ENCODE measurements at regions not wholly inside any gene's neighbourhood (a gene's known extent, or its start where the extent isn't known, plus 50 kb on each side); places are given as distances from the start of the nearest gene placed in this dataset.

DNA sequence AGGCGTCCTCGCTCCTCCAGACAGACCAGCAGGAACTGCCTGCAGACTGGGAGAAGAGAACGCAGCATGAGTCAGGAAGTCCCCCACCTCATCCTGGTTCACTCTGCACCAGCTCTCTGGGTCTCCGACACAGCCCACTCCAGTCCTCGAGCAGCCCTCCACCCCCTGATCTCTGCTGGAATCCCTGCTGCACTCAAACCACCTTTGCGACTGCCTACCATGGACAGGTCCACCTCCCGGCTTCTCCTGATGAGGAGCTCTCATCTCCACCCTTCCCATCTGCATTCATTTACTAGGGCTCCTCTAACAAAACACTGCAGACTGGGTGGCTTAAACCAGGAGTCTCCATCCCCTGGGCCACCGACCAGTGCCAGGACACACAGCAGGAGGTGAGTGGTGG is 202.3 kb upstream of the IGF1R start:
- TF ChIP-seq, protein P1, sequence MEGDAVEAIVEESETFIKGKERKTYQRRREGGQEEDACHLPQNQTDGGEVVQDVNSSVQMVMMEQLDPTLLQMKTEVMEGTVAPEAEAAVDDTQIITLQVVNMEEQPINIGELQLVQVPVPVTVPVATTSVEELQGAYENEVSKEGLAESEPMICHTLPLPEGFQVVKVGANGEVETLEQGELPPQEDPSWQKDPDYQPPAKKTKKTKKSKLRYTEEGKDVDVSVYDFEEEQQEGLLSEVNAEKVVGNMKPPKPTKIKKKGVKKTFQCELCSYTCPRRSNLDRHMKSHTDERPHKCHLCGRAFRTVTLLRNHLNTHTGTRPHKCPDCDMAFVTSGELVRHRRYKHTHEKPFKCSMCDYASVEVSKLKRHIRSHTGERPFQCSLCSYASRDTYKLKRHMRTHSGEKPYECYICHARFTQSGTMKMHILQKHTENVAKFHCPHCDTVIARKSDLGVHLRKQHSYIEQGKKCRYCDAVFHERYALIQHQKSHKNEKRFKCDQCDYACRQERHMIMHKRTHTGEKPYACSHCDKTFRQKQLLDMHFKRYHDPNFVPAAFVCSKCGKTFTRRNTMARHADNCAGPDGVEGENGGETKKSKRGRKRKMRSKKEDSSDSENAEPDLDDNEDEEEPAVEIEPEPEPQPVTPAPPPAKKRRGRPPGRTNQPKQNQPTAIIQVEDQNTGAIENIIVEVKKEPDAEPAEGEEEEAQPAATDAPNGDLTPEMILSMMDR (IDR thresholded peaks at IDR 0.05; ENCODE audit: control insufficient read depth, extremely low read depth, insufficient read depth) = no peak
- no peak overlapping the region for H3K4me3 ChIP-seq (ENCODE audit: low read depth, low read length)
- DNase-seq (ENCODE audit: low read depth) = no peak

DNA sequence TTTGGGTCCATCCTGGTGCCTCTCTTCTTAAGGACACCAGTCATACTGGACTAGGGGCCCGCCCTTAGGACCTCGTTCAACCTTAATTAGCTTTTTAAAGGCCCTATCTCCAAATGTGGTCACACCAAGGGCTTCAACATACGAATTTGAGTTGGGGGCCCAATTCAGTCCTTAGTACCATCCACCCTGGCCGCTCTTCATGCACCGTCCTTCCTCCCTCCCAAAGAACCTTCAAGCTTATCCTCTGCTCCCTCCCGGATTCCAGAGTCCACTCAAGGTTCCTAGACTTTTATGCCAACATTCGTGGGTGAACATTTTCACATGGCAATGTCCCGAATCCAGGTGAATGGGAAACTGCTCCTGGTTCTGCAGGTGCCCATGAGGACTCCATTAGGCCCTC is 201.3 kb upstream of the IGF1R start:
- TF ChIP-seq, protein P1 (IDR thresholded peaks at IDR 0.05; ENCODE audit: control insufficient read depth, extremely low read depth, insufficient read depth) = no peak
- DNase-seq (ENCODE audit: low read depth) = no peak
- H3K4me3 ChIP-seq (ENCODE audit: low read depth, low read length) = no peak overlapping the region

DNA sequence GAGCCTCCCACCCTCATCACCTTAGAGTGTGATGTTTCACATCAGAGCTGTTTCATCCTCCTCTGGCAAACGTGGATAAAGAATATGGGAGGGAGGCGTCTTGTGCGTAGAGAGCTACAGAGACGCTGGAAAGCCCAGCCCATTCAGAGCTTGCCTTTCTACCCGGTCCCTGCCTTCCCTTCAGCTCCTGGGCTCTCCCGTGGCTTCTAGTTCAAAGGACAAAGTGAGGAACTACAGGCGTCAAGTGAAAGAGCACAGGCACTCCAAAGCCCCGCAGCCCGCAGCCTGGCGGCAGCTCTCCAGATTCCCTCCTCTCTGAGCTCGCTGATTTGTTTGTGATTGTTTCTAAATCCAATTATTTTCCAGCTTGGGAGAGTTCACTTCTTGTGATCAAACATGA is 197.1 kb upstream of the IGF1R start:
- TF ChIP-seq, protein P1 (IDR thresholded peaks at IDR 0.05; ENCODE audit: control insufficient read depth, extremely low read depth, insufficient read depth) = no peak
- no peak for DNase-seq (ENCODE audit: low read depth)
- no peak overlapping the region for H3K4me3 ChIP-seq (ENCODE audit: low read depth, low read length)

DNA sequence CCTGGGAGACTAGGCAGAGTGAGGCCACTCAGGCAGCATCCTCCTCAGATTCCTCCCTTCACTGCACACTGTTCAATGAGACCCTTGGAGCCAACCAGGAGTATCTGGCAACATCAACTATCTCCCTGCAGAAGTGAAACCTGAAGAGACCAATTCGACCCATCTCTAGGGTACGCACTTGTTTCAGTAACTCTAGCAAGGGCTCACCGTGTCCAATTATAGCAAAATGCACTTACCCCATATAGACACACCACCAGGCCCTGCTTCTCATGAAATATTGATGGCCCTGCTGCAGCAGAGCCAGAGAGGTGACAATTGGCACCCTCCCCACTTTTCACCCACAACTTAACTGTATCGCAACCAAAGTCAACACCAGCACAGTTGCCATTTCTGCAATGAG is 196.1 kb upstream of the IGF1R start:
- no peak overlapping the region for H3K4me3 ChIP-seq (ENCODE audit: low read depth, low read length)
- DNase-seq (ENCODE audit: low read depth) = no peak
- TF ChIP-seq, protein P1 (IDR thresholded peaks at IDR 0.05; ENCODE audit: control insufficient read depth, extremely low read depth, insufficient read depth) = no peak

DNA sequence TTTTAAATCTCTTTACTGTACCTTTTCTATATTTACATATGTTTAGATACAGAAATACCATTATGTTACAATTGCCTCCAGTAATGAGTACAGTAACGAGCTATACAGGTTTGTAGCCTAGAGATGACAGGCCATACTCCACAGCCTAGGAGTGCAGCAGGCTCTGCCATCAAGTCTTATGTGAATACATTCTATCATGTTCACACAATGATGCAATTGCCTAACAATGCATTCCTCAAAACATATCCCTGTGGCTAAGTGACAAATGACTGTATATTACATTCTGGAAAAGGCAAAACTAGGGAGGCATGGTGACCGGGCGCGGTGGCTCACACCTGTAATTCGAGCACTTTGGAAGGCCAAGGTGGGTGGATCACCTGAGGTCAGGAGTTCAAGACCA is 192.4 kb upstream of the IGF1R start:
- H3K4me3 ChIP-seq (ENCODE audit: low read depth, low read length) = no peak overlapping the region
- no peak for DNase-seq (ENCODE audit: low read depth)
- TF ChIP-seq, protein P1 (IDR thresholded peaks at IDR 0.05; ENCODE audit: control insufficient read depth, extremely low read depth, insufficient read depth) = no peak

DNA sequence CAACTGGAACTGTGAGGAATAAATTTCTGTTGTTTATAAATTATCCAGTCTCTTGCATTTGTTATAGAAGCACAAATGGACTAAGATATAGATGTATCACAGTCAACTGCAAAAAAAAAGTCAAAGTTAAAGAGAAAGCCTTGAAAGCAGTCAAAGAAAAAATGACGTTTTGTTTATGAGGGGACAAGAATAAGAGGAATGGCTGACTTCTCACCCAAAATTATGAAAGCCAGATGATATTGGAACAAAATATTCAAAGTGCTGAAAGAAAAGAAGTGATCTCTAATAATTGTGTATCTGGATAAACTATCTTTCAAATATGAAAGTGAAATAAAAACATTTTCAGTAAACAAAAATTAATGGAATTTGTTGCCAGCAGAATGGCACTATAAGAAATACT is 171.8 kb upstream of the IGF1R start:
- TF ChIP-seq, protein P1 (IDR thresholded peaks at IDR 0.05; ENCODE audit: control insufficient read depth, extremely low read depth, insufficient read depth) = no peak
- DNase-seq (ENCODE audit: low read depth) = no peak
- no peak overlapping the region for H3K4me3 ChIP-seq (ENCODE audit: low read depth, low read length)

DNA sequence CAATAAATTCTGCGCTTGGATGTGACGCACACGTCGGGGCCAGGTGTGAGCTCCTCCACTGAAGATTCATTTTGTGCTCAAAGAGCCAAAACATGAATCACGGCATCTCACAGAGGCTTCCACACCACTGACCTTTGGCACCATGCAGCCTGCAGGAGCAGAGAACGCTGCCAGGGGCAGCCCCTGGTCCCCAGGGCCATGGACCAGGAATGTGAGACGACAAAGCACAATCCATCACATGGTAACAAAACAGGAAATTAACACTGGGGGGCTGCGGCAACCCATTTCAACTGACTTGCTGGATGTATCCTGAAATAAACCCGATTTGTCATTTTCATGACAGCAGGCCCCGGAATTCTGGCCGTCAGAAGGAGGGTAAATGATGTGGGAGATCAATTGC is 167.5 kb upstream of the IGF1R start:
- DNase-seq (ENCODE audit: low read depth) = no peak
- TF ChIP-seq, protein P1 (IDR thresholded peaks at IDR 0.05; ENCODE audit: control insufficient read depth, extremely low read depth, insufficient read depth) = no peak
- H3K4me3 ChIP-seq (ENCODE audit: low read depth, low read length) = no peak overlapping the region

Measured in LNCaP clone FGC (cell line).